ENCODE measurements at regions not wholly inside any gene's neighbourhood (a gene's known extent, or its start where the extent isn't known, plus 50 kb on each side); places are given as distances from the start of the nearest gene placed in this dataset.

- H3K4me3 ChIP-seq (ENCODE audit: low read length) = no peak overlapping the region
- no peaks in the 10 kb centered on the region for H3K9me3 ChIP-seq (ENCODE audit: low read length)
- ChIA-PET POLR2A (ENCODE audit: unreplicated experiment) (interaction anchor here (0.6 kb wide), 1 partner anchor 39 kb away, joined by 11 read pairs; no protein-coding TSS in a partner anchor), CTCF (no interaction called here)
- intact Hi-C loops (cut with micrococcal nuclease) = no loop called here
- no peak overlapping the region for H3K4me2 ChIP-seq (ENCODE audit: low read length)
- ATAC-seq = no peak
- H3K79me2 ChIP-seq (ENCODE audit: low read length) = no peaks in the 10 kb centered on the region
- no peak overlapping the region for H2AFZ ChIP-seq (ENCODE audit: low read length)
- no peaks in the 10 kb centered on the region for H4K20me1 ChIP-seq (ENCODE audit: low read length)
- no peaks in the 10 kb centered on the region for H3K9me2 ChIP-seq (replicated peaks; ENCODE audit: low read length)
- no peaks in the 10 kb centered on the region for H3K36me3 ChIP-seq (ENCODE audit: low read depth, low read length)
- no peaks in the 10 kb centered on the region for H3K27me3 ChIP-seq (ENCODE audit: low read length)
- no peak for TF ChIP-seq EZH2 (IDR thresholded peaks at IDR 0.05; ENCODE audit: low read length, unreplicated experiment)
- TF ChIP-seq CTCF (conservative IDR thresholded peaks at IDR 0.05; ENCODE audit: low read depth, low read length) = no peak
- TF ChIP-seq EZH2phosphoT487 (IDR thresholded peaks at IDR 0.05; ENCODE audit: borderline replicate concordance, low read length) = no peak
- BruUV-seq (replicated peaks) = no TSS peak
- no peak overlapping the region for H3K27ac ChIP-seq (ENCODE audit: low read length)
- DNase-seq = no peak
- no peaks in the 10 kb centered on the region for H3F3A ChIP-seq (ENCODE audit: low read length, unreplicated experiment)
- peaks cover 6% of the 10 kb centered on the region for H3K4me1 ChIP-seq (ENCODE audit: insufficient read depth, low read length)
- no peak overlapping the region for H3K9ac ChIP-seq (ENCODE audit: low read length)
Measured at GRCh38 chr2:144796936-144797335, 277.0 kb upstream of the ZEB2 start.

- ChIA-PET POLR2A (ENCODE audit: unreplicated experiment) (interaction anchor here (0.6 kb wide), 1 partner anchor 310 kb away, joined by 6 read pairs; no protein-coding TSS in a partner anchor), CTCF (no interaction called here)
- H3K27ac ChIP-seq (ENCODE audit: low read length) = no peak overlapping the region
- no peak overlapping the region for H3K4me3 ChIP-seq (ENCODE audit: low read length)
- H2AFZ ChIP-seq (ENCODE audit: low read length) = no peak overlapping the region
- no peaks in the 10 kb centered on the region for H3K36me3 ChIP-seq (ENCODE audit: low read depth, low read length)
- DNase-seq (no peak), ATAC-seq (no peak)
- H3F3A ChIP-seq (ENCODE audit: low read length, unreplicated experiment) = no peaks in the 10 kb centered on the region
- TF ChIP-seq EZH2phosphoT487 (IDR thresholded peaks at IDR 0.05; ENCODE audit: borderline replicate concordance, low read length) = no peak
- no peak overlapping the region for H3K9ac ChIP-seq (ENCODE audit: low read length)
- no peaks in the 10 kb centered on the region for H3K27me3 ChIP-seq (ENCODE audit: low read length)
- no peaks in the 10 kb centered on the region for H3K4me1 ChIP-seq (ENCODE audit: insufficient read depth, low read length)
- H3K9me2 ChIP-seq (replicated peaks; ENCODE audit: low read length) = no peaks in the 10 kb centered on the region
- no peak overlapping the region for H3K4me2 ChIP-seq (ENCODE audit: low read length)
- H3K9me3 ChIP-seq (ENCODE audit: low read length) = no peaks in the 10 kb centered on the region
- H3K79me2 ChIP-seq (ENCODE audit: low read length) = no peaks in the 10 kb centered on the region
- intact Hi-C loops (cut with micrococcal nuclease) = no loop called here
- BruUV-seq (replicated peaks) = no TSS peak
- no peaks in the 10 kb centered on the region for H4K20me1 ChIP-seq (ENCODE audit: low read length)
Measured at GRCh38 chr2:144796164-144796563, 276.2 kb upstream of the ZEB2 start.

- no TSS peak for BruUV-seq (replicated peaks)
- no peak for TF ChIP-seq EZH2 (IDR thresholded peaks at IDR 0.05; ENCODE audit: low read length, unreplicated experiment)
- no peak for TF ChIP-seq CTCF (conservative IDR thresholded peaks at IDR 0.05; ENCODE audit: low read depth, low read length)
- no peak for TF ChIP-seq EZH2phosphoT487 (IDR thresholded peaks at IDR 0.05; ENCODE audit: borderline replicate concordance, low read length)
- H3K9me3 ChIP-seq (ENCODE audit: low read length) = no peaks in the 10 kb centered on the region
- ATAC-seq (no peak), DNase-seq (no peak)
- ChIA-PET POLR2A (ENCODE audit: unreplicated experiment) (no interaction called here), CTCF (no interaction called here)
- no peak overlapping the region for H3K9ac ChIP-seq (ENCODE audit: low read length)
- no peak overlapping the region for H3K4me2 ChIP-seq (ENCODE audit: low read length)
- no peaks in the 10 kb centered on the region for H4K20me1 ChIP-seq (ENCODE audit: low read length)
- no peak overlapping the region for H2AFZ ChIP-seq (ENCODE audit: low read length)
- no peaks in the 10 kb centered on the region for H3K27me3 ChIP-seq (ENCODE audit: low read length)
- no peak overlapping the region for H3K4me3 ChIP-seq (ENCODE audit: low read length)
- intact Hi-C loops (cut with micrococcal nuclease) = no loop called here
- H3K79me2 ChIP-seq (ENCODE audit: low read length) = no peaks in the 10 kb centered on the region
- no peaks in the 10 kb centered on the region for H3F3A ChIP-seq (ENCODE audit: low read length, unreplicated experiment)
- H3K27ac ChIP-seq (ENCODE audit: low read length) = no peak overlapping the region
- no peaks in the 10 kb centered on the region for H3K9me2 ChIP-seq (replicated peaks; ENCODE audit: low read length)
- no peaks in the 10 kb centered on the region for H3K4me1 ChIP-seq (ENCODE audit: insufficient read depth, low read length)
- H3K36me3 ChIP-seq (ENCODE audit: low read depth, low read length) = no peaks in the 10 kb centered on the region
Measured at GRCh38 chr2:144785253-144785652, 265.3 kb upstream of the ZEB2 start.

Data from PC-3 (cell line).